A549 (cell line): ENCODE measurements at regions not wholly inside any gene's neighbourhood (a gene's known extent, or its start where the extent isn't known, plus 50 kb on each side); places are given as distances from the start of the nearest gene placed in this dataset.

ENCODE experiments used
- ATAC-seq, 2 experiments: fragments of 200-7000 bp in 1 of 2; fragments of >200 bp in 1 of 2; cut with Nextera tagmentation in 1 of 2; cut with Tn5 transposase in 1 of 2; 3 replicates each; pipeline versions ENCODE4 v1.8.0 to v1.9.1; 2018 to 2020; ENCODE audit warnings: mild to moderate bottlenecking in 1 of 2, moderate library complexity in 1 of 2
- CTCF ChIA-PET: fragments of 300-600 bp; sonication (Branson Sonifier 250); formaldehyde crosslinking; extraction: SDS; loops from one replicate; lab custom pipeline; 2021; ENCODE audit warnings: antibody characterized with exemption, inconsistent platforms; lab: Yijun Ruan, JAX
- POLR2A ChIA-PET: fragments of 350-600 bp; formaldehyde crosslinking; extraction: SDS; loops from one replicate; lab custom pipeline; 2021; ENCODE audit warnings: antibody characterized with exemption, inconsistent platforms; lab: Yijun Ruan, JAX
- DNase-seq, 2 experiments: peaks; one replicate each; pipeline versions ENCODE4 v3.0.0 to v3.0.0-alpha.2; 2011 to 2016; ENCODE audit warnings: low read depth in 1 of 2, low spot score in 1 of 2
- FAIRE-seq: peaks from 2 replicates; lab custom pipeline; 2011; peaks lifted over from hg19 to GRCh38; lab: Jason Lieb, UNC
- H3K27ac ChIP-seq, 2 experiments: fragments of >200 bp; sonication (Bioruptor Twin); formaldehyde crosslinking; 3 replicates each; pipeline ENCODE4 v1.5.1; 2016 to 2017
- H3K4me1 ChIP-seq: fragments of >200 bp; sonication (Bioruptor Twin); formaldehyde crosslinking; 3 replicates; pipeline ENCODE4 v1.6.1; 2016
- H3K4me2 ChIP-seq: fragments of >200 bp; sonication (Bioruptor Twin); formaldehyde crosslinking; 3 replicates; pipeline ENCODE4 v1.6.1; 2016
- H3K4me3 ChIP-seq: fragments of >200 bp; sonication (Bioruptor Twin); formaldehyde crosslinking; 3 replicates; pipeline ENCODE4 v1.5.1; 2016
- H3K9me3 ChIP-seq: fragments of >200 bp; sonication (Bioruptor Twin); formaldehyde crosslinking; 3 replicates; pipeline ENCODE4 v1.6.1; 2016
- BHLHE40 ChIP-seq: IDR thresholded peaks from 2 replicates; pipeline ENCODE4 v1.6.1; 2012; ENCODE audit warnings: low read depth, low read length, inconsistent platforms
- CHD2 ChIP-seq: fragments of 150-350 bp; IDR thresholded peaks from 2 replicates; pipeline ENCODE4 v1.6.1; 2014; ENCODE audit warnings: low read length; ENCODE audit not compliant: partially characterized antibody
- EHF ChIP-seq: fragments of 250-450 bp; sonication (Bioruptor Pico); IDR thresholded peaks from 2 replicates; pipeline ENCODE4 v1.5.0; 2020; ENCODE audit warnings: mild to moderate bottlenecking
- HOXB5 ChIP-seq: fragments of 250-450 bp; sonication (Bioruptor Pico); IDR thresholded peaks from 2 replicates; pipeline ENCODE4 v1.5.0; 2020; ENCODE audit warnings: mild to moderate bottlenecking, moderate library complexity
- KDM5A ChIP-seq: fragments of 200-600 bp; sonication (generic); IDR thresholded peaks from 2 replicates; pipeline ENCODE4 v1.6.1; 2016; ENCODE audit warnings: antibody characterized with exemption, mild to moderate bottlenecking
- PHF8 ChIP-seq: fragments of 200-600 bp; sonication (generic); IDR thresholded peaks from 2 replicates; pipeline ENCODE4 v1.6.1; 2016; ENCODE audit warnings: low read depth, mild to moderate bottlenecking, antibody characterized with exemption, moderate library complexity, borderline replicate concordance
- POLR2A ChIP-seq: IDR thresholded peaks from 2 replicates; pipeline ENCODE4 v1.6.1; 2012; ENCODE audit warnings: mild to moderate bottlenecking, low read length
- RARB ChIP-seq: fragments of 250-450 bp; sonication (Bioruptor Pico); IDR thresholded peaks from 2 replicates; pipeline ENCODE4 v1.8.0; 2021; ENCODE audit warnings: mild to moderate bottlenecking, moderate library complexity
- RFX5 ChIP-seq: fragments of 450-650 bp; IDR thresholded peaks from 2 replicates; pipeline ENCODE4 v1.7.1; 2014; ENCODE audit warnings: antibody characterized with exemption, mild to moderate bottlenecking, moderate library complexity
- SMC3 ChIP-seq: fragments of >200 bp; sonication (Bioruptor Twin); formaldehyde crosslinking; IDR thresholded peaks from 3 replicates; pipeline ENCODE4 v1.6.1; 2018; ENCODE audit warnings: inconsistent platforms
- SREBF2 ChIP-seq: fragments of 450-650 bp; IDR thresholded peaks from 2 replicates; pipeline ENCODE4 v1.6.1; 2014; ENCODE audit warnings: mild to moderate bottlenecking, moderate library complexity
- TP53 ChIP-seq: fragments of 250-450 bp; sonication (Bioruptor Pico); IDR thresholded peaks from 2 replicates; pipeline ENCODE4 v1.5.0; 2021; ENCODE audit warnings: mild to moderate bottlenecking, moderate library complexity
- ZFP36 ChIP-seq: fragments of 450-650 bp; IDR thresholded peaks from 2 replicates; pipeline ENCODE4 v1.6.1; 2014; ENCODE audit warnings: borderline replicate concordance; ENCODE audit not compliant: partially characterized antibody
- WGBS: methylation state at CpG from one replicate; pipeline ENCODE4 v1.1.6; 2017; ENCODE audit errors: missing lambda C conversion rate; 5-methylcytosine and 5-hydroxymethylcytosine counted together
- TF ChIP-seq, protein P1 (sequence below): fragments of >200 bp; sonication (Bioruptor Twin); formaldehyde crosslinking; IDR thresholded peaks from 2 replicates; pipeline ENCODE4 v1.6.1; 2016
- TF ChIP-seq, protein P2 (sequence below): fragments of 450-650 bp; IDR thresholded peaks from 2 replicates; pipeline ENCODE4 v1.6.1; 2014; ENCODE audit warnings: antibody characterized with exemption
- TF ChIP-seq, protein P3 (sequence below): fragments of >200 bp; sonication (Bioruptor Twin); formaldehyde crosslinking; IDR thresholded peaks from 3 replicates; pipeline ENCODE4 v1.6.1; 2016
- TF ChIP-seq, protein P4 (sequence below): IDR thresholded peaks from 2 replicates; pipeline ENCODE4 v1.6.1; 2012
- TF ChIP-seq, protein P5 (sequence below): fragments of 200-600 bp; sonication (generic); IDR thresholded peaks from 2 replicates; pipeline ENCODE4 v1.6.1; 2016; ENCODE audit warnings: antibody characterized with exemption, mild to moderate bottlenecking, moderate library complexity
- TF ChIP-seq, protein P6 (sequence below): fragments of 250-450 bp; sonication (Bioruptor Pico); IDR thresholded peaks from 2 replicates; pipeline ENCODE4 v1.5.0; 2021; ENCODE audit warnings: mild to moderate bottlenecking, moderate library complexity, borderline replicate concordance
- TF ChIP-seq, protein P7 (sequence below): IDR thresholded peaks from 2 replicates; pipeline ENCODE4 v1.6.1; 2012; ENCODE audit warnings: low read depth, borderline replicate concordance

DNA sequence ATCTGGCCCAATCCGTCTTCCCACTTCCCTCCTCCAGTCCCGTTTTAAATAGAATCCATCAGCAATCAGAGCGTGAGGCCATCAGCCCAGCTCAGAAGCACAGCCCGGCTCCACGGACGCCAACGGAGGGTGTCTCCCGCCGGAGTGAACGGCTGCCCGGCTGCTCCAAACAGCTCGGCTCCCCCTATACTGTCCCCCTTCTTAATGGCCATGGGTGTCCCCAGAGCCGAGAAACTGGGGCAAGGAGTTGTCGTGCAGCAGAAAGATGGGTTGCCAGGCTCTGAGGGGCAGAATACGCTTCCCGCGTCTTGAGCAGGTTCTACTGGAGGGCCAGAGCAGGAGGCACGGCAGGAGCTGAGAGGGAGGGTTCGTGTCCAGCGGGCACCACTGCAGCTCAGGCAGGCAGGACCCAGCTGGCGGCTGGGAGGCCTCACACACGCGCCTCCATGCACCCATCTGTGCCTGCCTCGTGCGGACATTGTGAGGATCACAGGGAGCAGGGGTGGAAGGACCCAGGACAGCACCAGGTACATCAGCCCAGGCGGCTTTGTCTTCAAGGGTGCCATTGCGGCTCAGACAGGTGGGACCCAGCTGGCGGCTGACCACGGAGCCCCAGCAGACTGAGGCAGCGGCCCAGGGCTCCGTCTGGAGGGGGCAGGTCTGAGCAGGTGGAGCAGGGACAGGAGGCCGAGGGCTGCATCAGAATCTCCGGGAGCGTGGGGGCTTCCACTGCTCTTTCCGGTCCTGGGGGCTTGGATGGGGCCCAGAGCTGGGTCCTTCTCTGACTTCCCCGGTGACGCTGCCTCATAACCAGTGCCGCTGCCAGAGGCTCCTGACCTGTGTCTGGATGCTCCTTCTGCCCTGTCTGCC is 882.7 kb downstream of the BRD1 start:
- no peak for TF ChIP-seq SMC3
- no peak for TF ChIP-seq ZFP36
- TF ChIP-seq, protein P1, sequence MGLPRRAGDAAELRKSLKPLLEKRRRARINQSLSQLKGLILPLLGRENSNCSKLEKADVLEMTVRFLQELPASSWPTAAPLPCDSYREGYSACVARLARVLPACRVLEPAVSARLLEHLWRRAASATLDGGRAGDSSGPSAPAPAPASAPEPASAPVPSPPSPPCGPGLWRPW, result no peak
- TF ChIP-seq PHF8, result no peak
- TF ChIP-seq CHD2, result no peak
- CTCF ChIA-PET, result interaction anchor here (1.6 to 3.1 kb wide), 4 partner anchors 7 to 360 kb away, joined by 3 to 13 read pairs (median 11); no protein-coding TSS in a partner anchor
- ATAC-seq (no peak), DNase-seq (no peak), FAIRE-seq (no peak)
- WGBS, result 44% methylated on average over 14 of the region's 38 CpGs
- no peak overlapping the region for H3K4me3 ChIP-seq
- no peak overlapping the region for H3K27ac ChIP-seq
- POLR2A ChIA-PET, result no interaction called here
- H3K4me1 ChIP-seq, result no peaks in the 10 kb centered on the region
- H3K4me2 ChIP-seq, result no peak overlapping the region
- no peaks in the 10 kb centered on the region for H3K9me3 ChIP-seq

DNA sequence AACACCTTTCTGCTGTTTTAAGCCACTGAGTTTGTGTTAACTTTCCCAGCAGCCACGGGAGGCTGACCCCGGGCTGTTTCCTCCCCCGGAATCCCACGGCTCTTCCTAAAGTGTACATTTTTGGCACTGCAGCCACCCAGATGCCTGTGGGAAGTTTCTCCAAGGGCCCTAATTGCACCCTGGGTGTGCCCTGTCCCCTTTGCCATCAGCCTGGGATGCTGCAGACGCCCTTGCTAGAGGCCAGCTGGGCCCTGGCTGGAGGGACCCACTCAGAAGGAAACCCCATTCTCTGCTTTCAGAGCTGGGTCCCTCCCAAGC is 883.3 kb downstream of the BRD1 start:
- DNase-seq (no peak), FAIRE-seq (no peak)
- TF ChIP-seq, protein P2, sequence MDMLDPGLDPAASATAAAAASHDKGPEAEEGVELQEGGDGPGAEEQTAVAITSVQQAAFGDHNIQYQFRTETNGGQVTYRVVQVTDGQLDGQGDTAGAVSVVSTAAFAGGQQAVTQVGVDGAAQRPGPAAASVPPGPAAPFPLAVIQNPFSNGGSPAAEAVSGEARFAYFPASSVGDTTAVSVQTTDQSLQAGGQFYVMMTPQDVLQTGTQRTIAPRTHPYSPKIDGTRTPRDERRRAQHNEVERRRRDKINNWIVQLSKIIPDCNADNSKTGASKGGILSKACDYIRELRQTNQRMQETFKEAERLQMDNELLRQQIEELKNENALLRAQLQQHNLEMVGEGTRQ, result no peak
- TF ChIP-seq, protein P3, sequence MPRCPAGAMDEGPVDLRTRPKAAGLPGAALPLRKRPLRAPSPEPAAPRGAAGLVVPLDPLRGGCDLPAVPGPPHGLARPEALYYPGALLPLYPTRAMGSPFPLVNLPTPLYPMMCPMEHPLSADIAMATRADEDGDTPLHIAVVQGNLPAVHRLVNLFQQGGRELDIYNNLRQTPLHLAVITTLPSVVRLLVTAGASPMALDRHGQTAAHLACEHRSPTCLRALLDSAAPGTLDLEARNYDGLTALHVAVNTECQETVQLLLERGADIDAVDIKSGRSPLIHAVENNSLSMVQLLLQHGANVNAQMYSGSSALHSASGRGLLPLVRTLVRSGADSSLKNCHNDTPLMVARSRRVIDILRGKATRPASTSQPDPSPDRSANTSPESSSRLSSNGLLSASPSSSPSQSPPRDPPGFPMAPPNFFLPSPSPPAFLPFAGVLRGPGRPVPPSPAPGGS, result no peak
- TF ChIP-seq, protein P4, sequence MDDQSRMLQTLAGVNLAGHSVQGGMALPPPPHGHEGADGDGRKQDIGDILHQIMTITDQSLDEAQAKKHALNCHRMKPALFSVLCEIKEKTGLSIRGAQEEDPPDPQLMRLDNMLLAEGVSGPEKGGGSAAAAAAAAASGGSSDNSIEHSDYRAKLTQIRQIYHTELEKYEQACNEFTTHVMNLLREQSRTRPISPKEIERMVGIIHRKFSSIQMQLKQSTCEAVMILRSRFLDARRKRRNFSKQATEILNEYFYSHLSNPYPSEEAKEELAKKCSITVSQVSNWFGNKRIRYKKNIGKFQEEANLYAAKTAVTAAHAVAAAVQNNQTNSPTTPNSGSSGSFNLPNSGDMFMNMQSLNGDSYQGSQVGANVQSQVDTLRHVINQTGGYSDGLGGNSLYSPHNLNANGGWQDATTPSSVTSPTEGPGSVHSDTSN, result no peak
- TF ChIP-seq SMC3 (no peak), RFX5 (no peak), KDM5A (no peak), HOXB5 (CRISPR knock-in tag) (no peak), TP53 (CRISPR knock-in tag) (no peak), POLR2A (no peak), EHF (no peak), BHLHE40 (no peak), RARB (CRISPR knock-in tag) (no peak), SREBF2 (no peak)
- TF ChIP-seq, protein P5, sequence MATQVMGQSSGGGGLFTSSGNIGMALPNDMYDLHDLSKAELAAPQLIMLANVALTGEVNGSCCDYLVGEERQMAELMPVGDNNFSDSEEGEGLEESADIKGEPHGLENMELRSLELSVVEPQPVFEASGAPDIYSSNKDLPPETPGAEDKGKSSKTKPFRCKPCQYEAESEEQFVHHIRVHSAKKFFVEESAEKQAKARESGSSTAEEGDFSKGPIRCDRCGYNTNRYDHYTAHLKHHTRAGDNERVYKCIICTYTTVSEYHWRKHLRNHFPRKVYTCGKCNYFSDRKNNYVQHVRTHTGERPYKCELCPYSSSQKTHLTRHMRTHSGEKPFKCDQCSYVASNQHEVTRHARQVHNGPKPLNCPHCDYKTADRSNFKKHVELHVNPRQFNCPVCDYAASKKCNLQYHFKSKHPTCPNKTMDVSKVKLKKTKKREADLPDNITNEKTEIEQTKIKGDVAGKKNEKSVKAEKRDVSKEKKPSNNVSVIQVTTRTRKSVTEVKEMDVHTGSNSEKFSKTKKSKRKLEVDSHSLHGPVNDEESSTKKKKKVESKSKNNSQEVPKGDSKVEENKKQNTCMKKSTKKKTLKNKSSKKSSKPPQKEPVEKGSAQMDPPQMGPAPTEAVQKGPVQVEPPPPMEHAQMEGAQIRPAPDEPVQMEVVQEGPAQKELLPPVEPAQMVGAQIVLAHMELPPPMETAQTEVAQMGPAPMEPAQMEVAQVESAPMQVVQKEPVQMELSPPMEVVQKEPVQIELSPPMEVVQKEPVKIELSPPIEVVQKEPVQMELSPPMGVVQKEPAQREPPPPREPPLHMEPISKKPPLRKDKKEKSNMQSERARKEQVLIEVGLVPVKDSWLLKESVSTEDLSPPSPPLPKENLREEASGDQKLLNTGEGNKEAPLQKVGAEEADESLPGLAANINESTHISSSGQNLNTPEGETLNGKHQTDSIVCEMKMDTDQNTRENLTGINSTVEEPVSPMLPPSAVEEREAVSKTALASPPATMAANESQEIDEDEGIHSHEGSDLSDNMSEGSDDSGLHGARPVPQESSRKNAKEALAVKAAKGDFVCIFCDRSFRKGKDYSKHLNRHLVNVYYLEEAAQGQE, result no peak
- TF ChIP-seq, protein P6, sequence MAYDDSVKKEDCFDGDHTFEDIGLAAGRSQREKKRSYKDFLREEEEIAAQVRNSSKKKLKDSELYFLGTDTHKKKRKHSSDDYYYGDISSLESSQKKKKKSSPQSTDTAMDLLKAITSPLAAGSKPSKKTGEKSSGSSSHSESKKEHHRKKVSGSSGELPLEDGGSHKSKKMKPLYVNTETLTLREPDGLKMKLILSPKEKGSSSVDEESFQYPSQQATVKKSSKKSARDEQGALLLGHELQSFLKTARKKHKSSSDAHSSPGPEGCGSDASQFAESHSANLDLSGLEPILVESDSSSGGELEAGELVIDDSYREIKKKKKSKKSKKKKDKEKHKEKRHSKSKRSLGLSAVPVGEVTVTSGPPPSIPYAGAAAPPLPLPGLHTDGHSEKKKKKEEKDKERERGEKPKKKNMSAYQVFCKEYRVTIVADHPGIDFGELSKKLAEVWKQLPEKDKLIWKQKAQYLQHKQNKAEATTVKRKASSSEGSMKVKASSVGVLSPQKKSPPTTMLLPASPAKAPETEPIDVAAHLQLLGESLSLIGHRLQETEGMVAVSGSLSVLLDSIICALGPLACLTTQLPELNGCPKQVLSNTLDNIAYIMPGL, result no peak
- TF ChIP-seq, protein P7, sequence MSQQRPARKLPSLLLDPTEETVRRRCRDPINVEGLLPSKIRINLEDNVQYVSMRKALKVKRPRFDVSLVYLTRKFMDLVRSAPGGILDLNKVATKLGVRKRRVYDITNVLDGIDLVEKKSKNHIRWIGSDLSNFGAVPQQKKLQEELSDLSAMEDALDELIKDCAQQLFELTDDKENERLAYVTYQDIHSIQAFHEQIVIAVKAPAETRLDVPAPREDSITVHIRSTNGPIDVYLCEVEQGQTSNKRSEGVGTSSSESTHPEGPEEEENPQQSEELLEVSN, result no peak
- TF ChIP-seq, all 56 proteins: peak for 0
- ATAC-seq, result no peak
- 62% methylated on average over 4 of the region's 5 CpGs for WGBS
- ChIA-PET CTCF (interaction anchor here (0.7 to 3.1 kb wide), 7 partner anchors 8 to 779 kb away, joined by 3 to 13 read pairs (median 5); no protein-coding TSS in a partner anchor), POLR2A (no interaction called here)
- H3K27ac ChIP-seq, result no peak overlapping the region
- H3K9me3 ChIP-seq, result no peaks in the 10 kb centered on the region
- no peak overlapping the region for H3K4me2 ChIP-seq
- no peak overlapping the region for H3K4me3 ChIP-seq
- no peaks in the 10 kb centered on the region for H3K4me1 ChIP-seq
